ENCODE measurements at regions not wholly inside any gene's neighbourhood (a gene's known extent, or its start where the extent isn't known, plus 50 kb on each side); places are given as distances from the start of the nearest gene placed in this dataset.

- no peak for DNase-seq (ENCODE audit: low read depth in 3 of 3)
Observed at GRCh38 chr2:14517731-14518130, 114.8 kb upstream of the LRATD1 start.

DNA sequence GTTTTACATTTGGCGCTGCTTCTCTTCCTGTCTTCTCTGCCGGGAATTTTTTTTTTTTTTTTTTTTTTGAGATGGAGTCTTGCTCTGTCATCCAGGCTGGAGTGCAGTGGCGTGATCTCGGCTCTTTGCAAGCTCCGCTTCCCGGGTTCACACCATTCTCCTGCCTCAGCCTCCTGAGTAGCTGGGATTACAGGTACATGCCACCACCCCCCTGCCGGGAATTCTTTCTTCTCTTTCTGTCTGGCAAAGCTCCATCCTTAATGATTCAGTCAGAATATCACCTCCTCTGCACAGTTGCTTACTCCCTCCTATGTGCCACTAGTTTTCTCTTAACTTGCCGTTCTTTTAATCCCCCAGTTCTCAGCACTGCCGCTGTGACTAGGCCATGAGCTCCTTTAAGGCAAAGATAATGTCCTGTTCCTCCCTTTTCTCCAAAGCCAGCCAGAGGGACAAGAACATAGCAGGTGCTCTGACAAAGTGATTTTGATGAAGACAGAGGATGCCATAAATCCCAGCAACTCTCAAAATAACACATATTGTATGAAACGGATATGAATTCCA lies 112.1 kb upstream of the LRATD1 start:
- no peak for DNase-seq (ENCODE audit: low read depth in 3 of 3)

DNA sequence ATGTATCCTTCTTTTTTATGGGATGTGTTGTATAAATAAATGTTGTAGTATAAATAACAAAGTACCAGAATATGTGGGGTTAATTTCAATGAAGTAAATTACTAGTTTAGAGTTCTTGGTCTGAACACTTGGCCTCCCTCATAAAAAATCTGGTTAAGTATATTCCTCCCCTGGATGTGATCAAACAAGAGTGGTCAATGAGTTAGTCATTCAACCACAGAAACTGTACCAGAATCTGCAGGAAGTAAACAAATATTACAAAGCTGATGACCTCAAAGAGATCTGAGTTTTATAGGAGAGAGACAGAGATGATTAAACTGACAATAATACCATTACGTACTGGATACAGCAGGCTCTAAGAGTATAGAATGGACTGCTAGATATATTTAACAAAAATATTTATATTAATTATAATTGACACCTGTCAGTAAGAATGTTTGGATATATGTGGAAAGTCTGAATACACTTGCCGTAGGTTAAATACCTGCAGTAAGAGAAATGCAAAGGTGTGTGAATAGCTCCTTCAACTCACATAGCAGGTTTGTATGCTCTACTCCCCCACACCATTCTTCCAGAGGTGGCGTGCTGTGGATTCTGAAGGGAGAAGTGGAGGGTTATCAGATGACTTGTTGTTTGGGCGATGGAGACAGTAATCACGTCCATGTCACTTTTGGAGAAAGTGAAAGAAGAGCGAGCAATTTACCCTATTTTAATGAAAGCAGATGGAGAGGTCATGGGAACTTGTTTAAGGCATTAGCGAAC lies 108.3 kb upstream of the LRATD1 start:
- DNase-seq (ENCODE audit: low read depth in 3 of 3) = no peak

GRCh38 chr2:14524803-14525080 lies 107.8 kb upstream of the LRATD1 start:
- DNase-seq (ENCODE audit: low read depth in 3 of 3) = no peak

- DNase-seq (ENCODE audit: low read depth in 3 of 3) = no peak
Observed at GRCh38 chr2:14530506-14530905, 102.0 kb upstream of the LRATD1 start.

GRCh38 chr2:14533131-14533757 lies 99.3 kb upstream of the LRATD1 start:
- DNase-seq (ENCODE audit: low read depth in 3 of 3) = no peak

DNA sequence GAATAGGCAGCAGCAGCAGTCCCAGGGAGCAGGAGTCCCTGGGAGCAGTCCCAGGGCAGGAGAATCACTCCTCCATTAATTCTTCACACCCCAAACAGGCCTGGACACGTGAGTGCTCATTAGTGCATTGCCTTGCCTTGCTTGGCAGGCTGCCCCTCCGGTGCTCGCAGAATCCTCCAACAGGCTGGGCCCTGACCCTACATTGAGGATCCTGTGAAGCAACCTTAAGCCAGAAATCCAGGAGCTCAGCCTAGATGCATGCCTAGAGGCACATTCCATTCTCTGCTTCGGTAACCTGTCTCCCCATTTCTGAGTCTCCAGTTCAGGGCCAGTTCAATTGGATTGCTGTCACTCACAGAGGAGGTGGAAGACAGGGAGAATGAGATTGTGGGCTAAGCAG lies 97.4 kb upstream of the LRATD1 start:
- no peak for DNase-seq (ENCODE audit: low read depth in 3 of 3)

GRCh38 chr2:14536976-14537375 lies 95.5 kb upstream of the LRATD1 start:
- no peak for DNase-seq (ENCODE audit: low read depth in 3 of 3)

- DNase-seq (ENCODE audit: low read depth in 3 of 3) = no peak
Observed at GRCh38 chr2:14540015-14540414, 92.5 kb upstream of the LRATD1 start.

- no peak for DNase-seq (ENCODE audit: low read depth in 3 of 3)
Observed at GRCh38 chr2:14543284-14543683, 89.2 kb upstream of the LRATD1 start.

DNA sequence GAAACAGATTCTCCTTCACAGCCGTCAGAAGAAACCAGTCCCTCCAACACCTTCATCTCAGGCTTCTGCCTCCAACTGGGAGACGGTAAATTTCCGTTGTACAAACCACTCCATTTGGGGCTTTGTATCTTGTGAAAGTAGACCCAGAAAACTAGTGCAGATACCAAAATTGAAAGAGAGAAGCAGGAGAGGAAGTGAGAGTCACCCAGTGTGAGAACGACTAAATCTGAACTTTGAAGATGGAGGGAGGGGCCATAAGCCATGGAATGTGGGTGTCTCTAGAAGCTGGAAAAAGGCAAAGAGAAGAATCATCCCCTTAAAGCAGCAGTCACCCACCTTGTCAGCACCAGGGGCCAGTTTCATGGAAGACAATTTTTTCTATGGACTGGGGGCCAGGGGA lies 88.3 kb upstream of the LRATD1 start:
- DNase-seq (ENCODE audit: low read depth in 3 of 3) = no peak

GRCh38 chr2:14547830-14548229 lies 84.7 kb upstream of the LRATD1 start:
- DNase-seq (ENCODE audit: low read depth in 3 of 3) = no peak

DNA sequence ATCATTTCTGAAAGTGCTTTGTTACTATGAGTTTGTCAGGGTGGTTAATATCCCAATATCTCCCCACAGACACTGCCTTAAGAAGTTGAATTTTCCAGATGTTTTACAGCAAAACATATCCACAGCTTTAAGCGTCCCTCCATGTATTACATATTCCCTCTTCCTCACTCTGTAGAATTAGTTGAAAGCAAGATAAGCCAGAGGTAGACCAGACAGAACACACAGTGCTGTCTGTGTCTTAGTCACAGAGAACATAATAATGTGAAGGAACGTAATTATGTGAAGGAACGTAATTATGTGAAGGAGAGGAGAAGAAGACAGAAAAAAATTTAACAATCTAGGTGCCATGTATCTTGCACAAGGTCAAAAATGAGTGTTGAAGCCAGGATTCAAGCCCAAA lies 81.9 kb upstream of the LRATD1 start:
- no peak for DNase-seq (ENCODE audit: low read depth in 3 of 3)

- DNase-seq (ENCODE audit: low read depth in 3 of 3) = no peak
Observed at GRCh38 chr2:14551069-14551468, 81.4 kb upstream of the LRATD1 start.

- no peak for DNase-seq (ENCODE audit: low read depth in 3 of 3)
Observed at GRCh38 chr2:14552286-14552685, 80.2 kb upstream of the LRATD1 start.

DNA sequence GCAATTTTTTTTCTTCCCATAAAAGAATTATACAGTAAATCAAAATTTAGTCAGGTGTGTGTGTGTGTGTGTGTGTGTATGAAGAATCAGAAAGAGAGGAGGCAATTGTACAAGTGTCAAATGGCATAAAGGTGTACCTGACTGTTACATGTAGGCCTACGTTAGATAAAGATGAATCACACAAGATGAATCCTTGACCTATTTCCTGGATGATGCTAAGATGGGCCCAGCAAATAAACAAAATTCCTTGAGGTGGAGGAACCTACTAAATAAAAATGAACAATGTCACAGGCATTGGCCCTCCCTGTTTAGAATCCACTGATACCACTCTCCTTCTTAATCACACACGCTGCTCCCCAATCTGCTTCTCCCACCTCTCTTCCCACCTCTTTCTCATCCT lies 79.7 kb upstream of the LRATD1 start:
- no peak for DNase-seq (ENCODE audit: low read depth in 3 of 3)

DNA sequence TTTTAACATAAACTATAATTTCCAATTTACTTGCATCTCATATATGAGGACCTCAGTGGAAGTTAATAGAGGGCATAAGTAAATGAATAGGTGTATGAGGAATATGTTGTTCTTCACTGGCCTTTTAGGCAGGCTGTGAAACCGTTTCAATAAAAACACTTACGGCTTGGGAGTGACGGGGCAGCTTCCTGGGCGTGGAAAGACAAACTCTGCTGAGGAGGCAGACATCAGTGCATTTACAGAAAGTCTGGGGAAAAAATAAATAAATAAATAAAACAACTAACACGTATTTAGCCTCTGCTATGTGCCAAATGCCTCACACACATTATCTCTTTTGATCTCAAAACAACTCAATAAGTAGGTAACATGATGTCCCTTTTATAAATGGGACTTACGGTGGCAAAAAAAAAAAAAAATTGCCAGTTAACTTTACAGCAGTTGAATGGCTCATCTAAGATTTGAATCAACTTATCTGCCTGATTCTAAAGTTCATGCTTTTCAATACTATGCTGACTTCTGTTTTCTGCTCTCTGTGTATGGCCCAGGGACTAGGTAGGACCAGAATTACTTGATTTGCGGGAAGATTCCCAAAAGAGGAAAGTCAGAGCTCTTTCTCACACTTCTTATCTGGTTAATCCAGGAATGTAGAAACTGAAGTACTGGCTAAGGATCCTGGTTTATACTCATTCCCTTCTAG lies 77.5 kb upstream of the LRATD1 start:
- no peak for DNase-seq (ENCODE audit: low read depth in 3 of 3)

GRCh38 chr2:14557111-14557510 lies 75.4 kb upstream of the LRATD1 start:
- no peak for DNase-seq (ENCODE audit: low read depth in 3 of 3)

DNA sequence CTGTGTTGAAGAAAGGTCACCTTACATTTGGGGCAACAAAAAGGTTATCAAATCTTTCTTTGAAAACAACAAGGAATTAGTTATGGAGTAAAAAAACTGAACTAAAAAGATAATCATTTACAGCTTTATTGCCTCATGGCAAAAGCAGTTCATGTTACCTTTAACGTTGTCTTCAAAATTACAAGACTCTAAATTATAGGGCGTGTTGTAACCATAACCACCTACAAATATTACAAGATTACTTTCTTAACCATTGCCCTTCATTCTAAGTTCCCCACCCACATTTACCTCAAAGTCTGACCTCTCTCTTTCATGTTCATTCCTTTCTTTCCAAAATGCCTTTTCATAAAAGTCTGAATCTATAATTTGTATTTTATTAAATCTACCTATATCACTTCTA lies 74.6 kb upstream of the LRATD1 start:
- no peak for DNase-seq (ENCODE audit: low read depth in 3 of 3)

DNA sequence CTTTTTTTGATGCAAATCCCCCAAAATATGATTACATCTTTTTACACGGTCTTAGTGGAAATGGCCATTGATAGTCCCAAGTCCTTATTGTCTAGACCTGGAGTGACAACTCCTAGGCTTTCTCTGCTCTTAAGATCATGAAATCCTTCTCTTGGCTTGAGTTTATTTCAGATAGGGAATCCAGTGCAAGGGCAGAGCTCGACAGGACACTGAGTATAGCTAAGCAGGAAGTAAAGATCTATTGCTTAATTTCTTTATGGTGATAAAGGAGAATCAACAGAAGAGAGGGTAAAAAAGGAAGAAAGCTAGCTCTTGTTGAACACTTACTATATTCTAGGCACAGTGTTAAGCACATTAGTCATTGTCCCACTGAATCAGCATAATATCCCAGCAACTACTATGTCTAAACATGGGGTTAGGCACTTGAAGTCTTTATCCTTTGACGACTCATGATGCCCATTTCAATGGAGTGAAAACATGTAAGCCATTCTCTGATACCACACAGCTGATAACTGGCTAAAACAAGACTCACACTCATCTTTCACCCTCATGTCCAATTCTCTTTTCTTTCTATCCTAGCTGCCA lies 74.1 kb upstream of the LRATD1 start:
- DNase-seq (ENCODE audit: low read depth in 3 of 3) = no peak

DNA sequence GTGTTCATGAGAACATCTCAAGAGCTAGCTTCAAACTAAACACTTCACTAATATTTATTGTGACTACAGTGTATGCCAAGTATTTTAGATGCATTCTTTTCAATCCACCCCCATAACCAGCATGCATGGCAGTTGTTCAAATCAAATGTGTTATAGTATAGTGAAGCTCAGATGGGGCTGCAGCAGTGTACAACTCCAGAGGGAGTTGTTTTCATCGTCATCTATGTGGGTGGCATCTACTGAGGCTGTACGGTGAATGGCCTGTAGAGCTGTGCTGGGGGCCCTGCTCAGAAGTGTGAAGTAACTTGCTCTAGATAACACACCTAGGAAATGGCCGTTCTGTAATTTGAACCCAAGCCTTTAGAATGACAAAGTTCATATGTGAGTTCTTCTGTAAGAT lies 71.8 kb upstream of the LRATD1 start:
- DNase-seq (ENCODE audit: low read depth in 3 of 3) = no peak

DNA sequence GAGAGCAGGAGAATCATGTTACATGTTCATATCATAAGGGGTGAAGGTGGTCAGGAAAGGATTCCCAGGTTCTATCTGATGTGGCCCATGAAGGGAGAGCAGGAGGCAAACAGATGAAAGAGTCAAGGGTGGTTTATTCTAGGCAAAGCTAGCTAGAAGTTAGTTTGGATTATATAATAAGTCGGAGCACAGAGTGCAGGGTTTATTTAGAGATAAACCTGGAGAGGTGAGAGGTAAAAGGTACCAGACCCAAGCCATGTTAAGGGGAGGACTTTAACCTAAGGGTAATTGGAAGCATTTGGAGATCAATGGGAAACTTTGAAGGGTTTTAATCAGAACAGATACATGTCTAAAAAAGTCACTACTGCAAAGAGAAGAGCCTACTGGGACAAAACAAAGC lies 69.2 kb upstream of the LRATD1 start:
- no peak for DNase-seq (ENCODE audit: low read depth in 3 of 3)

GRCh38 chr2:14565666-14566065 lies 66.9 kb upstream of the LRATD1 start:
- DNase-seq (ENCODE audit: low read depth in 3 of 3) = no peak
